ENCODE measurements at regions not wholly inside any gene's neighbourhood (a gene's known extent, or its start where the extent isn't known, plus 50 kb on each side); places are given as distances from the start of the nearest gene placed in this dataset.
"Not testable (repeated sequence)": the region's sequence is repeated elsewhere in the genome, so short reads cannot be mapped to it uniquely, and the experiment has no call there.

DNA sequence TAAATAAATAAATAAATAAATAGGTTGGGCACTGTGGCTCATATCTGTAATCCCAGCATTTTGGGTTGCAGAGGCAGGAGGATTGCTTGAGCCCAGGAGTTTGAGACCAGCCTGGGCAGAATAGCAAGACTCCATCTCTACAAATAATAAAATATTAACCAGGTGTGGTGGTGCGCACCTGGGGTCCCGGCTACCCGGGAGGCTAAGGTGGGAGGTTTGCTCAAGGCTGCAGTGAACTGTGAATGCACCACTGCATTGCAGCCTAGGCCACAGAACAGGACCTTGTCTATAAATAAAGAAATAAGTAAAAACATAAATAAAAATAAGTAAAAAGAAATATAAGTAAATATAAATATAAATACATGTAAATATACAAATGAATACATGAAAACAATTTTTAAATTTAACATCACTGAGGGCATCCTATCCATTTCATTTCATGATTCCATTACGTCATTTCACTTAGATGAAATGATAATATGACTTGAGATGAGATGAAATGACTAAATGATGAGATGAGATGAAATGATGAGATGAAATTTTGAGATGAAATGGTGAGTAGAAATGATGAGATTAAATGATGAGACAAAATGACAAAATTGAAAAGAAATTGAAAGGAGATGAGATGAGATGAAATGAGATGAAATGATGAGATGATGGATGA, 233.4 kb downstream of the GOLGA6L6 start:
- H3K27me3 ChIP-seq (ENCODE audit: control insufficient read depth, insufficient read depth, low read length); H3K9me3 ChIP-seq (ENCODE audit: control insufficient read depth in 2 of 3, insufficient read depth in 1 of 3, low read length in 3 of 3); H3K27ac ChIP-seq (ENCODE audit: low read depth in 2 of 2, low read length in 2 of 2); H3K36me3 ChIP-seq (ENCODE audit: control insufficient read depth in 2 of 3, insufficient read depth in 3 of 3, low read length in 3 of 3); FAIRE-seq; DNase-seq; H3K4me3 ChIP-seq (ENCODE audit: low read length in 3 of 3); intact Hi-C loops (cut with DNase I); H3K9ac ChIP-seq (ENCODE audit: low read length in 3 of 3); H3K4me1 ChIP-seq (ENCODE audit: control insufficient read depth in 2 of 3, insufficient read depth in 2 of 3, low read depth in 1 of 3, low read length in 3 of 3): not testable (repeated sequence)

DNA sequence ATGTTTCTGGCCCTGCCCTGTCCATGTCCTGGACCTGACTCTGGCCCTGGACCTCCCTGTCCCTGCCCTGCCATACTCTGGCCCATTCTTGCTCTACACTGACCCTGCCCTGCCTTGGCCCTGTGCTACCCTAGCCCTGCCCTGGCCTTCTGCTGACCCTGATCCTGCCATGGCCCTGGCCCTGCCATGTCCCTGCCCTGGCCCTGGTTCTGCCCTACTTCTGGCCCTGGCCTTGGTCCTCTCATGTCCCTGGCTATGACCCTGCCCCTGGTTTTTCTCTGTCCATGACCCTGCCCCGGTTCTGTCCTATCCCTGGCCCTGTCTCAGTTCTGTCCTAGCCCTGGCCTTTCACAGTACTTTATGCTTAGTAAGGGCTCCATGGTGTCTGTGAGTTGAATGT, 234.5 kb downstream of the GOLGA6L6 start:
- H3K9me3 ChIP-seq (ENCODE audit: control insufficient read depth in 2 of 3, insufficient read depth in 1 of 3, low read length in 3 of 3); H3K4me3 ChIP-seq (ENCODE audit: low read length in 3 of 3); H3K36me3 ChIP-seq (ENCODE audit: control insufficient read depth in 2 of 3, insufficient read depth in 3 of 3, low read length in 3 of 3); H3K27ac ChIP-seq (ENCODE audit: low read depth in 2 of 2, low read length in 2 of 2); FAIRE-seq; H3K4me1 ChIP-seq (ENCODE audit: control insufficient read depth in 2 of 3, insufficient read depth in 2 of 3, low read depth in 1 of 3, low read length in 3 of 3); intact Hi-C loops (cut with DNase I); H3K27me3 ChIP-seq (ENCODE audit: control insufficient read depth, insufficient read depth, low read length); DNase-seq; H3K9ac ChIP-seq (ENCODE audit: low read length in 3 of 3): not testable (repeated sequence)

DNA sequence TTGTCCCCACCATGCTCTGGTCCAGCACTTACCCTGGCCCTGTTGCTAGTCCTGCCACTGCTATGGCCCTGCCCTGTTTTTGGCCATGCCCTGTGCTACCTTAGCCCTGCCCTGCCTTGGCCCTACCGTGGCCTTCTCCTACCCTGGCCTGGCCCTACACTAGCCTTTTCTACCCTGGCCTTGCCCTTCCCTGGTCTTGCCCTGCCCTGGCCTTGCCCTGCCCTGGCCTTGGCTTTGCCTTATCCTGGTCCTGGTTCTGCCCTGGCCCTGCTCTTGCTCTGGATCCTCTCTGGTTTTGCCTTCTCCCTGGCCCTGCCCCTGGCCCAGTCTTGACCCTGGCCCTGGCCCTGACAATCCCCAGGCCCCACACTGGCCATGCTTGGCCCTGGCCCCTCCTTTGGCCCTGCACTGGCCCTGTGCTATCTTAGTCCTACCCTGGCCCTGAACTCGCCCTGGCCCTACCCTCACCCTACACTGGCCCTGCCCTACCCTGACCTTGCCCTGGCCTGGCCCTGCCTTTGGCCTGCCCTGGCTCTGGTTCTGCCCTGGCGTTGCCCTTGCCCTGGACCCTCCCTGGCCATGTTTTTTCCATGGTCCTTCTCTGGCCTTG, 235.0 kb downstream of the GOLGA6L6 start:
- peak in 1 of 5 donors; percentile 85 for DNase-seq
- H3K27ac ChIP-seq (ENCODE audit: low read depth in 2 of 2, low read length in 2 of 2); H3K9ac ChIP-seq (ENCODE audit: low read length in 3 of 3); intact Hi-C loops (cut with DNase I); H3K4me3 ChIP-seq (ENCODE audit: low read length in 3 of 3); H3K27me3 ChIP-seq (ENCODE audit: control insufficient read depth, insufficient read depth, low read length); FAIRE-seq; H3K9me3 ChIP-seq (ENCODE audit: control insufficient read depth in 2 of 3, insufficient read depth in 1 of 3, low read length in 3 of 3); H3K4me1 ChIP-seq (ENCODE audit: control insufficient read depth in 2 of 3, insufficient read depth in 2 of 3, low read depth in 1 of 3, low read length in 3 of 3); H3K36me3 ChIP-seq (ENCODE audit: control insufficient read depth in 2 of 3, insufficient read depth in 3 of 3, low read length in 3 of 3): not testable (repeated sequence)

DNA sequence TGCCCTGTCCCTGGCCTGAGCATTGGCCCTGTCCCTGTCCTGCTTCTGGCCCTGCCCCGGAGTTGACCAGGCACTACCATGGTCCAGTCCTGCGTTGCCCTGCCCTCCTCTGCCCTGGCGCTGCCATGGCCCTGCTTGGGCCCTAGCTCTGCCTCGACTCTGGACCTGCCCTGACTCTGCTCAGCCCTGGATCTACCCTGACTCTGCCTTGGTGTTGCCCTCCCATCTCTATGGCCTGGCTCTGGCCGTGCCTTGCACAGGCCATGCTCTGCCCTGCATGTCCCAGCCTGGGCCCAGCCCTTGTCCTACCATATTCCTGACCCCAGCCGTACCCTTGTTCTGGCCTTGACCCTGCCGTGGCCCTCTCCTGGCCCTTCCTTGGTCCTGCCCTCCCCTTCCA, 235.7 kb downstream of the GOLGA6L6 start:
- H3K4me1 ChIP-seq (ENCODE audit: control insufficient read depth in 2 of 3, insufficient read depth in 2 of 3, low read depth in 1 of 3, low read length in 3 of 3); H3K27me3 ChIP-seq (ENCODE audit: control insufficient read depth, insufficient read depth, low read length); H3K4me3 ChIP-seq (ENCODE audit: low read length in 3 of 3); intact Hi-C loops (cut with DNase I); H3K36me3 ChIP-seq (ENCODE audit: control insufficient read depth in 2 of 3, insufficient read depth in 3 of 3, low read length in 3 of 3); H3K27ac ChIP-seq (ENCODE audit: low read depth in 2 of 2, low read length in 2 of 2); H3K9me3 ChIP-seq (ENCODE audit: control insufficient read depth in 2 of 3, insufficient read depth in 1 of 3, low read length in 3 of 3); H3K9ac ChIP-seq (ENCODE audit: low read length in 3 of 3); FAIRE-seq: not testable (repeated sequence)
- DNase-seq = peak in 1 of 5 donors; percentile 74

DNA sequence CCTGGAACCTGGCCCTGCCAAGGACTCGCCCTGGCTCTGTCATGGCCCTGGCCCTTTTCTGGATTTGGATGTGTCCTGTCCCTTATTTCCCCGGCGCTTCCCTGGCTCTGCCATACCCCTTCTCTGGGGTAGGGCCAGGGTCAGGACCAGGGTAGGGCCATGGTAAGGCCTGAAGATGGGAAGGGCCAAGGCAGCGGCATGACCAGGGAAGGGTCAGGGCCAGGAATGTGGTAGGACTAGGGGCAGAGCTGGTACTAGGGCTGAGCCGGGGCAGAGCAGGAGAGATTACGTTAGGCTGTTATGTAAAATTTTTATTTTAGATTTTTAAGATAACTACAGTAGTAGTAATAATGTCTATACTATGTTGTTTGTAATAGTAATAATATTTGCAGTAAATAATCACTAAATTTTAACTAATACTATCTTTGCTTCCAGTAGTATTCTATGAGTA, 236.6 kb downstream of the GOLGA6L6 start:
- H3K9ac ChIP-seq (ENCODE audit: low read length in 3 of 3); H3K27me3 ChIP-seq (ENCODE audit: control insufficient read depth, insufficient read depth, low read length); H3K4me3 ChIP-seq (ENCODE audit: low read length in 3 of 3); H3K4me1 ChIP-seq (ENCODE audit: control insufficient read depth in 2 of 3, insufficient read depth in 2 of 3, low read depth in 1 of 3, low read length in 3 of 3); H3K9me3 ChIP-seq (ENCODE audit: control insufficient read depth in 2 of 3, insufficient read depth in 1 of 3, low read length in 3 of 3); H3K27ac ChIP-seq (ENCODE audit: low read depth in 2 of 2, low read length in 2 of 2); intact Hi-C loops (cut with DNase I); FAIRE-seq; H3K36me3 ChIP-seq (ENCODE audit: control insufficient read depth in 2 of 3, insufficient read depth in 3 of 3, low read length in 3 of 3); DNase-seq: not testable (repeated sequence)

DNA sequence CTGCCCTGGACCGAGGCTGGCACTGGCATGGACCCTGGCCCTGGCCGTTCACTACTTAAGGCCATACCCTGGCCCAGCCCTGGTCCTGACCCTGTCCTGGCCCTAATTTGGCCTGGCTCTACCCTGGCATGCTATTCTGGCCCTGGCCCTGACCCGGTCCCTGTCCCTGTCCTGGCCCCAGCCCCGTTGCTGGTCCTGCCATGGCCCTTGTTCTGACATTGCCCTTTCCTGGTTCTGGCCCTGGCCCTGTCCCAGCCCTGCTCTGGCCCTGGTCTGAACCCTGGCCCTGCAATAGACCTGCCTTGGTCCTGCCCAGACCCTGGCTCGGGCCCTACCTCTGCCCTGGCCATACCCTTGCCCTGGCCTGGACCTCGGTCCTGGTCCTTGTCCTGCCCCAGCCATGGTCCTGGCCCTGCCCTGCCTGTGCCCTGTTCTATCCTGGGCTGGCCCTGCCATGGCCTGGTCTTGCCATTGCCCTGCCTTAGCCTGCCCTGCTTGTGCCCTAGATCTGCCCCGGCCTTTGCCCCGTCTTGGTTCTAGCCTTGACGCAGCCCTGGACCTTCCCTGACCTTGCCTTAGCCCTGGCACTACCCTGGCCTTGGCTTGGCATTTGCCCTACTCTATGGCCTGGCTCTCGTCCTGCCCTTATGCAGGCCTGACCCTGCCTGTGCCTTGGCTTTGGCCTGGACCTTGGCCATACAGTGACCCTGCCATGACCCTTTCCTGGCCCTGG, 237.2 kb downstream of the GOLGA6L6 start:
- H3K27me3 ChIP-seq (ENCODE audit: control insufficient read depth, insufficient read depth, low read length); FAIRE-seq; H3K27ac ChIP-seq (ENCODE audit: low read depth in 2 of 2, low read length in 2 of 2); intact Hi-C loops (cut with DNase I); H3K36me3 ChIP-seq (ENCODE audit: control insufficient read depth in 2 of 3, insufficient read depth in 3 of 3, low read length in 3 of 3); H3K9me3 ChIP-seq (ENCODE audit: control insufficient read depth in 2 of 3, insufficient read depth in 1 of 3, low read length in 3 of 3); H3K9ac ChIP-seq (ENCODE audit: low read length in 3 of 3); H3K4me3 ChIP-seq (ENCODE audit: low read length in 3 of 3); H3K4me1 ChIP-seq (ENCODE audit: control insufficient read depth in 2 of 3, insufficient read depth in 2 of 3, low read depth in 1 of 3, low read length in 3 of 3): not testable (repeated sequence)
- DNase-seq = peak in 1 of 5 donors; percentile 76

DNA sequence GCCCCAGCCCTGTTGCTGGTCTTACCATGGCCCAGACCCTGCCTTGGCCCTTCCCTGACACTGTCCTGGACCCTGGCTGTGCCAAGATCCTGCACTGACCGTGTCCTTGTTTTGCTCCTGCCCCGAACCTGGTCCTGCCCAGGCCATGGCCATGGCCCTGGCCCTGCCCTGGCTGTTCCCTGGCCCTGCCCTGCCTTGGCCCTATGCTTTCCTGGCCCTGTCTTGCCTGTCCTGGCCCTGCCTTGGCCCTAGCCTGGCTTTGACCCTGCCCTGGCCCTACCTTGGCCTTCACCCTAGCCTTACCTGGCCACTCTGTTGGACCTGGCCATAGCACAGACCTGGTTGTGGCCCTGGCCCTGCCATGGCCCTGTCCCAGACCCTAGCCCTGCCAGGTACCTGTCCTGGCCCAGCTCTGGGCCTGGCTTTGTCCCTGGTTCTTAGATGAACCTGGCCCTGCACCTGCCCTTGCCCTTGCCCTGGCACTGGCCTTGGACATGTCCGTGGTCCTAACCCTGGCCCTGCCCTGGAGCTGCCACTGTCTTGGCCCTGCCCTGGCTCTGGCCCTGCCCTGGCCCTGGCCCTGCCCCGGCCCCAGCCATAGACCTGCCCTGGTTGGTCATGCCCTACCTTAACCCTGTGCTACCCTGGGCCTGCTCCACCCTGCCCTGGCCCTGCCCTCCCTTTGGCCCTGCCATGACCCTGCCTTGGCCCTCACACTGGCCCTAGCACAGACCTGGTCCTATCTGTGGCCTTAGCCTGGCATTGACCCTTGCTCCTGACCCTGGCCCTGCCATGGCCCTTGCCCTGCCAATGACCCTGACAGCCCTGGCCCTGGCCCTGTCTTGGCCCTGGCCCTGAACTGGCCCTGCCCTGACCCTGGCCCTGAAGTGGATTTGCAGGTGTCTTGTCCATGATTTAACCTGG, 238.1 kb downstream of the GOLGA6L6 start:
- H3K36me3 ChIP-seq (ENCODE audit: control insufficient read depth in 2 of 3, insufficient read depth in 3 of 3, low read length in 3 of 3); H3K27me3 ChIP-seq (ENCODE audit: control insufficient read depth, insufficient read depth, low read length); intact Hi-C loops (cut with DNase I); H3K9ac ChIP-seq (ENCODE audit: low read length in 3 of 3); H3K4me3 ChIP-seq (ENCODE audit: low read length in 3 of 3); H3K9me3 ChIP-seq (ENCODE audit: control insufficient read depth in 2 of 3, insufficient read depth in 1 of 3, low read length in 3 of 3); FAIRE-seq; H3K4me1 ChIP-seq (ENCODE audit: control insufficient read depth in 2 of 3, insufficient read depth in 2 of 3, low read depth in 1 of 3, low read length in 3 of 3); H3K27ac ChIP-seq (ENCODE audit: low read depth in 2 of 2, low read length in 2 of 2): not testable (repeated sequence)
- peak in 1 of 5 donors; percentile 72 for DNase-seq

Measured in kidney (tissue), 10 donors.